ENCODE measurements at regions not wholly inside any gene's neighbourhood (a gene's known extent, or its start where the extent isn't known, plus 50 kb on each side); places are given as distances from the start of the nearest gene placed in this dataset.

GRCh38 chr2:222037211-222037610 lies 261.6 kb downstream of the PAX3 start:
- TF ChIP-seq EP300 (IDR thresholded peaks at IDR 0.05; ENCODE audit: borderline replicate concordance), result no peak
- no peak for TF ChIP-seq TCF12 (IDR thresholded peaks at IDR 0.05; ENCODE audit: low read depth)
- TF ChIP-seq ZBTB7A (IDR thresholded peaks at IDR 0.05; ENCODE audit: low read depth), result no peak
- TF ChIP-seq YY1 (IDR thresholded peaks at IDR 0.05; ENCODE audit: low read depth), result no peak
- TF ChIP-seq REST (IDR thresholded peaks at IDR 0.05; ENCODE audit: low read depth), result no peak
- no peak for TF ChIP-seq RAD21 (IDR thresholded peaks at IDR 0.05; ENCODE audit: low read depth)
- no peak for TF ChIP-seq TAF1 (IDR thresholded peaks at IDR 0.05; ENCODE audit: low read depth)
- TF ChIP-seq NFIC (IDR thresholded peaks at IDR 0.05), result no peak
- no peak for TF ChIP-seq TEAD4 (IDR thresholded peaks at IDR 0.05)
- no peak for TF ChIP-seq FOXM1 (IDR thresholded peaks at IDR 0.05; ENCODE audit: borderline replicate concordance, low read depth)
- no peak for TF ChIP-seq CEBPB (IDR thresholded peaks at IDR 0.05)
- no peak for TF ChIP-seq EGR1 (IDR thresholded peaks at IDR 0.05)
- TF ChIP-seq CREB1 (IDR thresholded peaks at IDR 0.05; ENCODE audit: low read depth), result no peak
- no peak for TF ChIP-seq USF1 (IDR thresholded peaks at IDR 0.05)
- TF ChIP-seq MAX (IDR thresholded peaks at IDR 0.05), result no peak

GRCh38 chr2:222034058-222034457 lies 264.7 kb downstream of the PAX3 start:
- TF ChIP-seq NFIC (IDR thresholded peaks at IDR 0.05) (no peak), YY1 (IDR thresholded peaks at IDR 0.05; ENCODE audit: low read depth) (no peak), ZBTB7A (IDR thresholded peaks at IDR 0.05; ENCODE audit: low read depth) (no peak)

- TF ChIP-seq CREB1 (IDR thresholded peaks at IDR 0.05; ENCODE audit: low read depth), result no peak
- TF ChIP-seq USF1 (IDR thresholded peaks at IDR 0.05), result no peak
- no peak for TF ChIP-seq YY1 (IDR thresholded peaks at IDR 0.05; ENCODE audit: low read depth)
- no peak for TF ChIP-seq TAF1 (IDR thresholded peaks at IDR 0.05; ENCODE audit: low read depth)
- no peak for TF ChIP-seq CEBPB (IDR thresholded peaks at IDR 0.05)
- no peak for TF ChIP-seq MAX (IDR thresholded peaks at IDR 0.05)
- TF ChIP-seq TEAD4 (IDR thresholded peaks at IDR 0.05), result no peak
Observed at GRCh38 chr2:222033541-222033940, 265.3 kb downstream of the PAX3 start.

GRCh38 chr2:222025881-222026271 lies 272.9 kb downstream of the PAX3 start:
- TF ChIP-seq EGR1 (IDR thresholded peaks at IDR 0.05) (no peak), RAD21 (IDR thresholded peaks at IDR 0.05; ENCODE audit: low read depth) (no peak), CREB1 (IDR thresholded peaks at IDR 0.05; ENCODE audit: low read depth) (no peak), MAX (IDR thresholded peaks at IDR 0.05) (no peak), TAF1 (IDR thresholded peaks at IDR 0.05; ENCODE audit: low read depth) (no peak), EP300 (IDR thresholded peaks at IDR 0.05; ENCODE audit: borderline replicate concordance) (no peak), ZBTB7A (IDR thresholded peaks at IDR 0.05; ENCODE audit: low read depth) (no peak), FOXM1 (IDR thresholded peaks at IDR 0.05; ENCODE audit: borderline replicate concordance, low read depth) (no peak), CEBPB (IDR thresholded peaks at IDR 0.05) (no peak), REST (IDR thresholded peaks at IDR 0.05; ENCODE audit: low read depth) (no peak), YY1 (IDR thresholded peaks at IDR 0.05; ENCODE audit: low read depth) (no peak), TEAD4 (IDR thresholded peaks at IDR 0.05) (no peak), NFIC (IDR thresholded peaks at IDR 0.05) (no peak), TCF12 (IDR thresholded peaks at IDR 0.05; ENCODE audit: low read depth) (no peak), USF1 (IDR thresholded peaks at IDR 0.05) (no peak)

GRCh38 chr2:222024932-222025880 lies 273.6 kb downstream of the PAX3 start:
- TF ChIP-seq CREB1 (IDR thresholded peaks at IDR 0.05; ENCODE audit: low read depth) (no peak), RAD21 (IDR thresholded peaks at IDR 0.05; ENCODE audit: low read depth) (peak; percentile 71)

Measured in Ishikawa (cell line).